ENCODE measurements at regions not wholly inside any gene's neighbourhood (a gene's known extent, or its start where the extent isn't known, plus 50 kb on each side); places are given as distances from the start of the nearest gene placed in this dataset.

DNA sequence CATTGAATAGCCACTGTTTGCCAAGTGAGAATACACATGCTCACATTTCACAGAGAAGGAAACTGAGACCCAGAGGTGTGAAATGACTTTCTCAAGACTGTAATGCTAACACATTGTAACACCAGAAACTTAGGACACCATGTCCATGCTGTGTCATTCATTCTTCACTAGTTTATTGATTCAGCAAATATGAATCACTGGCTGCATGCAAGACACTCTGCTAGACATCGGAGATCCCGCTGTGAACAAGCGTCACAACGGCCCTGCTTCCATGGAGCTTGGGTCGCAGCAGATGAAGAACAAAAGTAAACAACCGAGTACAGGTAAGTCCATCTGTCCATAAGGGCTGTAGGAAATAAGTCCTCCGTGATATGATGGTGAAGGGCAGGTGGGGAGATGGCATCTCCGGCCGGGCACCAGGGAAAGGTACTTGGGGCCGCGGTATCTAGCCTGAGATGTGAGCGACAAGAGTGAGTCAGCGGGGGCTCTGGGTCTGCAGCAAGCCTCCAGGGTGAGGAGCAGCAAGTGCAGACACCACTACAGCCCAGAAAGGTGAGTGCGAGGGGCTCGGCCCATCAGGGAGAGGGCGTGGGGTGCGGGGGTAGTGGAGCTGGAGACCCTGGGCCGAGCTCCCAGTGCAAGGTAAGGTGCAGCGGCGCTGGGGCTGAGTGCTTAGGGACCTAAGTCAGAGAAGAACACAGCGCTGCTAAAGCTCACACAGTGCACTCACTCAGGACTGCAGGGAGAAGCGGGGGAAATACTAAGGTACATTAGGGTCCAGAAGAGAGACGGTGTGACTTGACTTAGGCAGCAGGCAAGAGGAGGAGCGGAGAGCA, 391.2 kb downstream of the FBXO15 start:
- Histone ChIP-seq H4K20me1 (ENCODE audit: insufficient read depth, low read length) (no peaks in the 10 kb centered on the region), H3K9me3 (ENCODE audit: insufficient read depth, low read length) (no peaks in the 10 kb centered on the region), H3K27ac (ENCODE audit: low read length) (no peak overlapping the region), H2AFZ (ENCODE audit: low read depth, low read length) (no peak overlapping the region), H3K36me3 (replicated peaks; ENCODE audit: low read depth, low read length) (no peaks in the 10 kb centered on the region), H3K79me2 (ENCODE audit: low read length) (no peaks in the 10 kb centered on the region), H3K4me1 (ENCODE audit: low read length) (no peaks in the 10 kb centered on the region), H3K4me3 (ENCODE audit: low read length) (no peak overlapping the region), H3K27me3 (ENCODE audit: low read depth, low read length) (no peaks in the 10 kb centered on the region), H3K4me2 (ENCODE audit: low read length) (no peak overlapping the region), H3K9ac (ENCODE audit: low read length) (no peak overlapping the region)
- TF ChIP-seq EZH2phosphoT487 (IDR thresholded peaks at IDR 0.05; ENCODE audit: low read depth), result no peak
- TF ChIP-seq, protein P1, sequence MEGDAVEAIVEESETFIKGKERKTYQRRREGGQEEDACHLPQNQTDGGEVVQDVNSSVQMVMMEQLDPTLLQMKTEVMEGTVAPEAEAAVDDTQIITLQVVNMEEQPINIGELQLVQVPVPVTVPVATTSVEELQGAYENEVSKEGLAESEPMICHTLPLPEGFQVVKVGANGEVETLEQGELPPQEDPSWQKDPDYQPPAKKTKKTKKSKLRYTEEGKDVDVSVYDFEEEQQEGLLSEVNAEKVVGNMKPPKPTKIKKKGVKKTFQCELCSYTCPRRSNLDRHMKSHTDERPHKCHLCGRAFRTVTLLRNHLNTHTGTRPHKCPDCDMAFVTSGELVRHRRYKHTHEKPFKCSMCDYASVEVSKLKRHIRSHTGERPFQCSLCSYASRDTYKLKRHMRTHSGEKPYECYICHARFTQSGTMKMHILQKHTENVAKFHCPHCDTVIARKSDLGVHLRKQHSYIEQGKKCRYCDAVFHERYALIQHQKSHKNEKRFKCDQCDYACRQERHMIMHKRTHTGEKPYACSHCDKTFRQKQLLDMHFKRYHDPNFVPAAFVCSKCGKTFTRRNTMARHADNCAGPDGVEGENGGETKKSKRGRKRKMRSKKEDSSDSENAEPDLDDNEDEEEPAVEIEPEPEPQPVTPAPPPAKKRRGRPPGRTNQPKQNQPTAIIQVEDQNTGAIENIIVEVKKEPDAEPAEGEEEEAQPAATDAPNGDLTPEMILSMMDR (IDR thresholded peaks at IDR 0.05; ENCODE audit: low read depth, low read length), result no peak

DNA sequence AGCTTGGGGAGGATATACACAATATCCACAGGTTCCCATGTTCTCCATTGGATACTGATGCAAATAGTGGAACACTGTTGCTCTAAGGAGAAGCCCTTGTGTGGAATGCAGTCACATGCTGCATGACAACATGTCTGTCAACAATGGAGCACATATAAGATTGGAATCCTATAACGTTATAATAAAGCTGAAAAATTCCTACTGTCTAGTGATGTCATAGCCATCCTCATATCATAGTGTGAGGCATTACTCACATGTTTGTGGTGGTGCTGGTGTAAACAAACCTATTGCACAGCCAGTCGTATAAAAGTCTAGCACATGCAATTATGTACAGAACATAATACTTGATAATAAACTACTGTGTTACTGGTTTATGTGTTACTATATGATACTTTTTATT, 394.7 kb downstream of the FBXO15 start:
- Histone ChIP-seq H2AFZ (ENCODE audit: low read depth, low read length) (no peak overlapping the region), H3K36me3 (replicated peaks; ENCODE audit: low read depth, low read length) (no peaks in the 10 kb centered on the region), H3K27me3 (ENCODE audit: low read depth, low read length) (no peaks in the 10 kb centered on the region), H3K27ac (ENCODE audit: low read length) (no peak overlapping the region), H3K9me3 (ENCODE audit: insufficient read depth, low read length) (no peaks in the 10 kb centered on the region), H3K4me3 (ENCODE audit: low read length) (no peak overlapping the region), H3K4me1 (ENCODE audit: low read length) (no peaks in the 10 kb centered on the region), H3K4me2 (ENCODE audit: low read length) (no peak overlapping the region), H4K20me1 (ENCODE audit: insufficient read depth, low read length) (no peaks in the 10 kb centered on the region), H3K9ac (ENCODE audit: low read length) (no peak overlapping the region), H3K79me2 (ENCODE audit: low read length) (no peaks in the 10 kb centered on the region)
- no peak for TF ChIP-seq EZH2phosphoT487 (IDR thresholded peaks at IDR 0.05; ENCODE audit: low read depth)
- TF ChIP-seq, protein P1 (IDR thresholded peaks at IDR 0.05; ENCODE audit: low read depth, low read length), result no peak

DNA sequence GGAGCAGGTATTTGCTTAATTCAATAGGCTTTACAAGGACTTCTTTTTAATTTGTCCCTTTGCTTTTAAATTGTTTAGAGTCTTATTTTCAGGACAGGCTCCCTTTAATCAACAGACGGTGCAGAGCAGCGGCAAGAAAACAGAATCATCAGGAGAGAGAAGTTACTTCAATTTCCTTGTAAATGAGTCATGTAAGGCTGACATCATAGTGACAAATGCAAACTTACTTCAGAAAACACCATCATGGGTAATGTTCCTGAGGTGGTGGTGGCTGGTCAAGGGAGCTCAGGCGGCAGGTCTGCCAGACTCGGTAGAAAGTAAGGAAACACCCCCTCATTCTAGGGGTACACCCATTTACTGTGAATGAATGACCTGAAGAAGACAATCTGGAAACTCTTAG, 395.1 kb downstream of the FBXO15 start:
- TF ChIP-seq EZH2phosphoT487 (IDR thresholded peaks at IDR 0.05; ENCODE audit: low read depth), result no peak
- TF ChIP-seq, protein P1 (IDR thresholded peaks at IDR 0.05; ENCODE audit: low read depth, low read length), result no peak
- Histone ChIP-seq H3K4me3 (ENCODE audit: low read length) (no peak overlapping the region), H3K36me3 (replicated peaks; ENCODE audit: low read depth, low read length) (no peaks in the 10 kb centered on the region), H3K9ac (ENCODE audit: low read length) (no peak overlapping the region), H3K27me3 (ENCODE audit: low read depth, low read length) (no peaks in the 10 kb centered on the region), H4K20me1 (ENCODE audit: insufficient read depth, low read length) (no peaks in the 10 kb centered on the region), H2AFZ (ENCODE audit: low read depth, low read length) (no peak overlapping the region), H3K4me1 (ENCODE audit: low read length) (no peaks in the 10 kb centered on the region), H3K27ac (ENCODE audit: low read length) (no peak overlapping the region), H3K9me3 (ENCODE audit: insufficient read depth, low read length) (no peaks in the 10 kb centered on the region), H3K79me2 (ENCODE audit: low read length) (no peaks in the 10 kb centered on the region), H3K4me2 (ENCODE audit: low read length) (no peak overlapping the region)

DNA sequence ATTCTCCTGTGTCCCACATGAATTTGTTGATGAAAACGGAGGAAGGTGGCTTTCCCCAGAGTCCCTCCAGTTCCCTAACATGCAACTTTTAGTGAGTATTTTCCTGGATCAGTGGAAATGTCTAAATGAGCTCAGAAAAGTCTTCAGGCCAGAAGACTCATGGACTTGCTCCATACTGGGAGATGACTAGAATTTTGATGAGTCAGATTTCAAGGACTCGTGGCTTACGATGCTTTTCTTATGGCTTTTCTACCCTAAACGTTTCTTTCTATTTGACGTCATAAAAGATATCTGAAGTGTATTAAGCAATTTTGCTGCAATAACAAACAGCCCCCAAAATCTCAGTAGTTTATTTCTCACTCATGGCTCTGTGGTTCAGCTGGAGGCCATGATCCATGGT, 397.6 kb downstream of the FBXO15 start:
- no peak for TF ChIP-seq EZH2phosphoT487 (IDR thresholded peaks at IDR 0.05; ENCODE audit: low read depth)
- TF ChIP-seq, protein P1 (IDR thresholded peaks at IDR 0.05; ENCODE audit: low read depth, low read length), result no peak
- Histone ChIP-seq H3K9me3 (ENCODE audit: insufficient read depth, low read length) (no peaks in the 10 kb centered on the region), H3K4me1 (ENCODE audit: low read length) (no peaks in the 10 kb centered on the region), H2AFZ (ENCODE audit: low read depth, low read length) (no peak overlapping the region), H3K4me2 (ENCODE audit: low read length) (no peak overlapping the region), H3K27ac (ENCODE audit: low read length) (no peak overlapping the region), H3K9ac (ENCODE audit: low read length) (no peak overlapping the region), H3K27me3 (ENCODE audit: low read depth, low read length) (no peaks in the 10 kb centered on the region), H3K36me3 (replicated peaks; ENCODE audit: low read depth, low read length) (no peaks in the 10 kb centered on the region), H3K4me3 (ENCODE audit: low read length) (no peak overlapping the region), H3K79me2 (ENCODE audit: low read length) (no peaks in the 10 kb centered on the region), H4K20me1 (ENCODE audit: insufficient read depth, low read length) (no peaks in the 10 kb centered on the region)

Measured in OCI-LY3 (cell line).